ENCODE measurements at regions not wholly inside any gene's neighbourhood (a gene's known extent, or its start where the extent isn't known, plus 50 kb on each side); places are given as distances from the start of the nearest gene placed in this dataset.

- no peak for DNase-seq
These were observed 174.2 kb upstream of the PLEKHG7 start for GRCh38 chr12:92528586-92528985.

- no peak for DNase-seq
These were observed 174.7 kb upstream of the PLEKHG7 start for GRCh38 chr12:92528097-92528496.

DNA sequence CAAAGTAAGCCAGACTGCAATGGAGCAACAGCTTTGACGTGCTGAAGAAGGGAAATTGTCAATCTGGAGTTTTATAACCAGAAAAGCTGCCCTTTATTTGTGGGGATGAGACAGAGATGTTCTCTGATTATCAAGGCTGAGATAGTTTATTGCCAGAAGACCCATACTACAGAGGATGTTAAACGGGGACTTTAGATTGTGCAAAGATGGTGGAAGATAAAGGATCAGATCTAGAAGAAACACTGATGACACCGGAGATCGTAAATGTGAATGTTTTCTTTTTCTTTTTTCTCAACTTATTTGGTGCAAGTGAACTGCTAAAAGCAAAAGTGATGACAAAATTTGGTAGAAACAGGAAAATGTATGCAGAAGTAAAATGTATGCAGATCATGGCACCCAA is 178.3 kb upstream of the PLEKHG7 start:
- no peak for DNase-seq

DNA sequence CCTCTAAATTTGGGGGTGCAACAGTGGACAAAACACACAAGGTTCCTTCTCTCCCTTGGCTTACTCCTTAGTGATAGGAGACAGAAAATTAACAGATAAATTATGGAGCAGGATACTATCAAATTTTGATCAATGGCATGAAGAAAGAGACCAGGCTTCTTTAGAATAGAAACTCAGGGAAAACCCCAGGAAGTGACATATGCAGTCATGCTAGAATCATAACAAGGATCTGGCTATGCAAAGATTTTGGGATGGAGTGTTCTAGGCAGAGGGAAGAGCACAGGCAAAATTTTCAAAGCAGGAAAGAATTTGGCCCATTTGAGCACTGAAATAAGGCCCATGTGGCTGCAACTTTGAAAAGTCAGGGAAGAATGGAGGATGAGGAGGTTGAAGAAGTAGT is 182.3 kb upstream of the PLEKHG7 start:
- no peak for DNase-seq

DNA sequence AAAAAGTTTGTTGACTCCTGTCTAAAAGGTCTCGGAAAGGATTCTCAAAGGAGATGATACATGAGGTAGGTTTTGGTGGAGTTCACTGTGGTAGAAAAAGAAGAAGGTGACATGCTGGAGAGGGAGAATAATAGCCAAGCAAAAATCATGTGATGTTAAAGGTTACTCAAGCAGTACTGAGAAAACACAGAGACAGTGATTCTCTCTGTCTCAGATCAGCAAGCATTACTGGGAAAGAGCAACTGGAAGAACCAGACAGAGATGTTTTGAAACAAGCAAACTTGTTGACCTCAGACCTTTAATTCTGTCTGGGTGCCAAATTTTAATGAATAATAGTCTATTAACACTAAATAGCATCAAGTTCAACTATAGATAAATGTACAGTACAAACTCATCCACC is 183.5 kb upstream of the PLEKHG7 start:
- no peak for DNase-seq

DNA sequence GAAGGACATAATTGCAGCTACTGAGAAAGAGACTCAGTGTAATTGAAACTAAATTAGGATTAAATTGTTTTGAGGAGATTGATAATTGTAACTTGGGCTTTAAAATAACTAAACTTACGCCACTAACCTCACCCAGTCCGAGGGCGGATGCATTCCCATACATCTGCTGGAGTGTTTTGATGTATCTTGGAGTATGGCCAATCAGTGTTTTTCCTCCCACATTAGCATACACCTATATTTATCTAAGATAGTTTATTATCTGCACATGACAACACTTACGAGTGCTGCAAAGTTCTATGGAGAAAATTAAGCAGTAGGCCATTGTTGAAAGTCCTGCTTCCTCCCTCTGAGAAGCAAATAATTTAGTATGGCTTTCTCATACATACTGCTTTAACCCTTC is 184.7 kb upstream of the PLEKHG7 start:
- no peak for DNase-seq

GRCh38 chr12:92516277-92516600 is 186.6 kb upstream of the PLEKHG7 start:
- DNase-seq, result no peak

GRCh38 chr12:92513231-92513730 is 189.5 kb upstream of the PLEKHG7 start:
- DNase-seq, result no peak

GRCh38 chr12:92511786-92512185 is 191.0 kb upstream of the PLEKHG7 start:
- no peak for DNase-seq

- no peak for DNase-seq
These were observed 193.5 kb upstream of the PLEKHG7 start for GRCh38 chr12:92509156-92509738.

DNA sequence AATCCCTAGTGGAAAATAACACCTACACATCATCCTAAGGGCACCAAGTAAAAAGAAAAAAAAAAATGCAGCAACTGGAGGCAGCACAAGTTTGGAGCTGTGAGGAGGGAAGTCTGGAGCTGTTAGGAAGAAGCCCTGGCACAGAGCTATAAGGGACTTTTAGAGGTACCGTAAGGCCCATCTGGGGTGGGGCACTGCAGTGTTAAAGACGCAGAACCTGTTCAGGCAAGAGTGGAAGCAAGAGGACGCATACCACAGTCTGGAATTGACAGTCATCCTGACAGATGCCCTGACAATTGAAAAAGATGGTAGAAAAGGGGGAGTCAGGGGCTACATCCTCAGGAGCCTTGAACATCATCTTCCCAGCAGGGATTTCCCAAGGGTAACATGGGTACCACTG is 195.9 kb upstream of the PLEKHG7 start:
- no peak for DNase-seq

DNA sequence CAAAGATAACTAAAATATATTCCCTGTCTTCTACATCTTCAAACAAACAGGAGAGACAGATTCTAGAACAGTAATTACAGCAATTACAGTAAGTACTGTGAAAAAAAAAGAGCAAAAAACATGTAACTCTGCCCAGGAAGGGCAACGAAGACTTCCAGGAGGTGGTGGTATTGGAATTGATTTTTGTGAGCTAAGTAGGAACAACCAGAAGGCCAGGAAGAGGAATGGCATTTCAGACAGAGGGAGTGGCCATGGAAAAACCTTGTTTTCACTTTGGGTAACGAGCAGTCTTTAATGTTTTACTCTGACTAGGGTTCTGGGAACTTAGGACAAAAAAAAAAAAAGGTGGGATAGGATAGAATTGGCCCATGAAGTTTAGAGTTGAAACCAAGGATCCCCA is 196.3 kb upstream of the PLEKHG7 start:
- DNase-seq, result no peak

- DNase-seq, result no peak
These were observed 197.2 kb upstream of the PLEKHG7 start for GRCh38 chr12:92505254-92506231.

DNA sequence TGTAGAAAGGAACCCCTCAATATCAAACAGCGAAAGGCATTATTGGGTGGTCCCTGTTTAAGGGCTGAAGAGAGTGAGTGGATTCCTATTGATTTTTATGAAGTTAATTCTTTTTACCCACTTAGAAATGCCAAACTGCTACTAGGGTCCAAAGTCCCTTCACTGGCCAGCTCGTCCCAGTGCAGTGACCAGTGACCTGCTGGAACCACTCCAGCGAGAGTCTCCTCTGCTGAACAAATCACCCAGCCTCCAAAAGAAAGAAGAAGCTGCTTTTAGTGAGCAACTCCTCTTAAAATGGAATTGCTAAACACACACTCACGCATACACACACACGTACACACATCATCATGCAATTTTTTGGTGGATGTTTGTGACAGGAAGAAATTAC is 198.2 kb upstream of the PLEKHG7 start:
- DNase-seq, result no peak

- no peak for DNase-seq
These were observed 198.7 kb upstream of the PLEKHG7 start for GRCh38 chr12:92503971-92504593.

DNA sequence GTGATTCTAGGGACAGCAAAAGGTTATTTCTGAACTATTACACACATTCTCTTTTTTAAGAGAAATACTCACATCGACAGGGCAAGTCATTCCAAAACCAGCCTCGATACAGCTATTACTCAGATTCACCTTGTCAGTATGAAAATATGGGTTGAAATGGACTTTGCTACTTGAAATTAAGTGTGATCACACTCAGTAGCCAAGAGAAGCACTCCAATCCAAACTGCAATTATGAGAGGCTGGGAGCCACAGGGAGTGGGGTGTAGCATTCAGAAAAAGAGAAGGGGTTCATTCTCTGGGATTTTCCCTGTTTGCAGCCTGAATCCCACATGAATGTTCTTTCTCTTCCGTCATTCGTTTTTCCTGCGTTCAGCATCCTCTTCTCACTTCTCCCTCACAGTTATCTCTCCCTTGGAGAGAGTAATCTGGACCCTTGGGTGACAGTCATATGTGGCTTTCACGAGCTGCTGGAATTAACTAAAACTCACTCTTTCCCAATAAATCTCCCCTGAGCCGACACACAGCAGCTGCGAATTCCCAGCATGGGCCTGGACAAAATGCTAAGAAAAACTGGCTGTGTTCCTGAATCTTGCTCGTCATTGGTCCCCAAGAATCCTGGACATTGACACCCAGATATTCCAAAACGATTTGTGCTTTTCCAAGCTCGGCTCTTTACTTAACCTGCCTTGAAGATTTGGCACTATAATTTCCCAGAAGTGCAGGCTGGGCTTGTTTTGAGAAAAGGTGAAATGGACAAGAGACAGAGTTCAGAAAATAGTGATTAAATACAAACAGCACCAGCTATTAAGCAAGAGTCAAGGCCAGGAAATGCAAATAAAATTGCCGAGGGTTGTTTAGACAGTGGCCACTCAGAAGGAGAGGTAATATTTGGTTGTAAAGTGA is 199.5 kb upstream of the PLEKHG7 start:
- no peak for DNase-seq

- no peak for DNase-seq
These were observed 200.3 kb upstream of the PLEKHG7 start for GRCh38 chr12:92502417-92503028.

- no peak for DNase-seq
These were observed 206.0 kb upstream of the PLEKHG7 start for GRCh38 chr12:92496790-92497189.

- no peak for DNase-seq
These were observed 207.7 kb upstream of the PLEKHG7 start for GRCh38 chr12:92495108-92495507.

DNA sequence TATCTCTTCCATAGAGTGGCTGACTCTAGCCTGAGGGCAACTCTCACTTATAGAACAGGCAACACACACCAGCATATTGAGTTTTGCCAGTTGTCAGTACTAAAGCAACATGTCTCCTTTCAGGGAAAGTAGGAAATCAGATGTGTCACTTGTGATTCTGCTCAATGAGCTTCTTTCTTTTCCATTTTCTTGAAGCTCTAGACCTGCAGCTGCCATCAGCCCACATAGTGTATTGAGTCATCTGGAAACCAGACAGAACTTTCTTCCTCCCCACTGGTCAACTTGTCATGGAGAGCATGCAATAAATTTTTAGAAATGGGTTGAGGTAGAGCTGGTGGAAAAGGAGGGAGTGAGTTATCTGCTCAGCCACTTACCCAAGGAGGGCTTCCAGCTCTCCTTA is 209.0 kb upstream of the PLEKHG7 start:
- DNase-seq, result no peak

GRCh38 chr12:92492995-92493394 is 209.8 kb upstream of the PLEKHG7 start:
- DNase-seq, result no peak

GRCh38 chr12:92492291-92492690 is 210.5 kb upstream of the PLEKHG7 start:
- DNase-seq, result no peak
